Stomach (tissue), 8 donors: ENCODE measurements at regions not wholly inside any gene's neighbourhood (a gene's known extent, or its start where the extent isn't known, plus 50 kb on each side); places are given as distances from the start of the nearest gene placed in this dataset.

Experiments used
- DNase-seq, 2 donors: peaks; one replicate each; pipeline versions ENCODE4 v3.0.0 to v3.0.0-alpha.2; 2013 to 2019
- H3K27ac ChIP-seq, 5 donors: fragments of 200-600 bp in 4 of 5; sonication (generic) in 4 of 5; one replicate each; pipeline ENCODE4 v1.5.1; 2013 to 2019; ENCODE audit warnings: mild to moderate bottlenecking in 1 of 5, moderate library complexity in 1 of 5
- H3K27me3 ChIP-seq, 3 donors: fragments of 200-600 bp; sonication (generic); one replicate each; pipeline ENCODE4 v1.5.1; 2017 to 2019; ENCODE audit warnings: mixed run types in 1 of 3
- H3K36me3 ChIP-seq, 4 donors: fragments of 200-600 bp; sonication (generic); 1 replicate in 3 of 4; 2 replicates in 1 of 4; pipeline ENCODE4 v1.5.1; 2016 to 2019
- H3K4me1 ChIP-seq, 4 donors: fragments of 200-600 bp; sonication (generic); one replicate each; pipeline ENCODE4 v1.5.1; 2016 to 2019
- H3K4me3 ChIP-seq, 4 donors: fragments of 200-600 bp; sonication (generic) in 3 of 4; one replicate each; pipeline ENCODE4 v1.5.1; 2016 to 2019; ENCODE audit warnings: mild to moderate bottlenecking in 1 of 4
- H3K9me3 ChIP-seq, 4 donors: fragments of 200-600 bp; sonication (generic); one replicate each; pipeline ENCODE4 v1.5.1; 2016 to 2019
- EP300 ChIP-seq: sonication (generic); formaldehyde crosslinking; IDR thresholded peaks from one replicate; pipeline ENCODE4 v1.6.1; 2017; ENCODE audit warnings: antibody characterized with exemption
- POLR2A ChIP-seq, 4 donors: fragments of 450-650 bp; IDR thresholded peaks; one replicate each; pipeline ENCODE4 v1.6.1; 2016; ENCODE audit warnings: antibody characterized with exemption in 4 of 4, control low read depth in 2 of 4, mild to moderate bottlenecking in 1 of 4, moderate library complexity in 1 of 4
- POLR2AphosphoS5 ChIP-seq, 3 donors: sonication (generic); formaldehyde crosslinking; IDR thresholded peaks; one replicate each; pipeline ENCODE4 v1.6.1; 2016; ENCODE audit warnings: antibody characterized with exemption in 3 of 3
- WGBS, 5 donors: extraction: QIAGEN DNeasy Blood & Tissue Kit in 3 of 5; methylation state at CpG; one replicate each; pipeline versions ENCODE4 v1.1.5 to v1.1.7; 2013 to 2018; 5-methylcytosine and 5-hydroxymethylcytosine counted together
- intact Hi-C: fragments of 100-400 bp; cut with DNase I; formaldehyde crosslinking; loops from one replicate; pipeline ENCODE4 v1.15.1; 2023; ENCODE audit warnings: low total_unique reads
- TF ChIP-seq, protein P1 (sequence below), 7 experiments: fragments of 450-650 bp in 4 of 7; fragments of 200-600 bp in 3 of 7; sonication (generic) in 3 of 7; IDR thresholded peaks; one replicate each; pipeline ENCODE4 v1.5.1; 2016 to 2019; ENCODE audit warnings: antibody characterized with exemption in 7 of 7, control low read depth in 2 of 7, mild to moderate bottlenecking in 1 of 7
- donor health status: healthy with polysubstance abuse.
- donor health status: Bipolar disorder and iron deficiency.
- donor health status: healthy.

DNA sequence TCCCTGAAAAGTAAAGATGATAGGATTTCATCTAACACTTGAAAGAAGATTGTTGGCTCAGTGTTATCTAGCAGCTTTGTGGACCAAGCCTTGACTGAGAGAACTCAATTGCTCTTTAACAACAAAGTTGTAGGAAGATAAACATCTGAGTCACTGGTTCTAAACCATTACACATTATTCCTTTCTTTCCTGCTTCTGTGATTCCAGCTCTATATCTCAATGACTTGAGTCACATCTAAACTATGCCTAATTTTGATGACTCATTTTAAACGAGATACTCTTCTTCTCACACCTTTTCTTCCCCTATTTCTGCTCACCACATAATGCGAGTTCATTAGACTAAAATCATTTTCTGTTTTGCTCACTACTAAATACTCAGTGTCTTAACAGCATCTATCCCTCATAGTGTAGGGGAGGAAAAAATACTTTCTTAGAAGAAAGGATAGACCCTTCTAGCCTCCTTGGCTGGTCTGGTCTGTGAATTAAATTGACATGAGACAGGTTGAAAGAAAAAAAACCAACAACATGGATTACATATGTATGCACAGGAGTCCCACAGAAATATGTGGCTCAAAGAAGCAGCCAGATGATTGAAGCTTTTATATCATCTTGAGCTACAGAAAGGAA is 201.4 kb downstream of the C12orf50 start:
- Histone ChIP-seq H3K36me3 (no peaks in the 10 kb centered on the region), H3K9me3 (no peaks in the 10 kb centered on the region), H3K4me1 (no peaks in the 10 kb centered on the region), H3K27ac (no peak overlapping the region), H3K4me3 (no peak overlapping the region), H3K27me3 (no peaks in the 10 kb centered on the region)
- no peak for DNase-seq
- TF ChIP-seq POLR2AphosphoS5 (IDR thresholded peaks at IDR 0.05) (no peak), POLR2A (IDR thresholded peaks at IDR 0.05) (no peak), EP300 (no peak)
- TF ChIP-seq, protein P1, sequence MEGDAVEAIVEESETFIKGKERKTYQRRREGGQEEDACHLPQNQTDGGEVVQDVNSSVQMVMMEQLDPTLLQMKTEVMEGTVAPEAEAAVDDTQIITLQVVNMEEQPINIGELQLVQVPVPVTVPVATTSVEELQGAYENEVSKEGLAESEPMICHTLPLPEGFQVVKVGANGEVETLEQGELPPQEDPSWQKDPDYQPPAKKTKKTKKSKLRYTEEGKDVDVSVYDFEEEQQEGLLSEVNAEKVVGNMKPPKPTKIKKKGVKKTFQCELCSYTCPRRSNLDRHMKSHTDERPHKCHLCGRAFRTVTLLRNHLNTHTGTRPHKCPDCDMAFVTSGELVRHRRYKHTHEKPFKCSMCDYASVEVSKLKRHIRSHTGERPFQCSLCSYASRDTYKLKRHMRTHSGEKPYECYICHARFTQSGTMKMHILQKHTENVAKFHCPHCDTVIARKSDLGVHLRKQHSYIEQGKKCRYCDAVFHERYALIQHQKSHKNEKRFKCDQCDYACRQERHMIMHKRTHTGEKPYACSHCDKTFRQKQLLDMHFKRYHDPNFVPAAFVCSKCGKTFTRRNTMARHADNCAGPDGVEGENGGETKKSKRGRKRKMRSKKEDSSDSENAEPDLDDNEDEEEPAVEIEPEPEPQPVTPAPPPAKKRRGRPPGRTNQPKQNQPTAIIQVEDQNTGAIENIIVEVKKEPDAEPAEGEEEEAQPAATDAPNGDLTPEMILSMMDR (IDR thresholded peaks at IDR 0.05) = no peak
- intact Hi-C loops = no loop called here
- 23 to 40% (median 33%) methylated on average over 2 of the region's 2 CpGs for WGBS, 5 donors

DNA sequence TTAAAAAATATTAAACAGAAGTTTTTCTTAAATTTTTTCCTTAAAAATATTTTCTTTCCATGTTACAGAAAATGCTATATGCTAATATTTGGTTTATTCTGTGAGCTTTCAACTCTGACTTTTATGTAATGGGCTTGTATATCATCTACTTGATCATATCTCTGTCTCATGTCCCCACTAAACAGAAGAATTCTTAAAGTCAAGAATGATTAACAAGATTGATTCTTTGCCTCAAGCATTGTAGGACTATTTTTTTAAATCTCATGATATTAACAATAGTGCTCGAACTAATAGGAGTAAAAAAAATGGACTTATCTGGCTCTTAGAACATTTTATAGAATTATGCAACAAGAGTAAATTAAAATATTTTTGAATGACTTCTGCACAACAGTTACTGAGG is 206.3 kb downstream of the C12orf50 start:
- no peaks in the 10 kb centered on the region for H3K36me3 ChIP-seq
- WGBS, 5 donors = 60 to 70% (median 67%) methylated on average over 1 of the region's 1 CpG
- no peak overlapping the region for H3K27ac ChIP-seq
- intact Hi-C loops = no loop called here
- no peaks in the 10 kb centered on the region for H3K9me3 ChIP-seq
- no peaks in the 10 kb centered on the region for H3K27me3 ChIP-seq
- H3K4me3 ChIP-seq = no peak overlapping the region
- H3K4me1 ChIP-seq = no peaks in the 10 kb centered on the region
- TF ChIP-seq POLR2AphosphoS5 (IDR thresholded peaks at IDR 0.05) = no peak
- no peak for TF ChIP-seq EP300
- TF ChIP-seq POLR2A (IDR thresholded peaks at IDR 0.05) = no peak
- TF ChIP-seq, protein P1 (IDR thresholded peaks at IDR 0.05) = no peak
- DNase-seq = no peak

DNA sequence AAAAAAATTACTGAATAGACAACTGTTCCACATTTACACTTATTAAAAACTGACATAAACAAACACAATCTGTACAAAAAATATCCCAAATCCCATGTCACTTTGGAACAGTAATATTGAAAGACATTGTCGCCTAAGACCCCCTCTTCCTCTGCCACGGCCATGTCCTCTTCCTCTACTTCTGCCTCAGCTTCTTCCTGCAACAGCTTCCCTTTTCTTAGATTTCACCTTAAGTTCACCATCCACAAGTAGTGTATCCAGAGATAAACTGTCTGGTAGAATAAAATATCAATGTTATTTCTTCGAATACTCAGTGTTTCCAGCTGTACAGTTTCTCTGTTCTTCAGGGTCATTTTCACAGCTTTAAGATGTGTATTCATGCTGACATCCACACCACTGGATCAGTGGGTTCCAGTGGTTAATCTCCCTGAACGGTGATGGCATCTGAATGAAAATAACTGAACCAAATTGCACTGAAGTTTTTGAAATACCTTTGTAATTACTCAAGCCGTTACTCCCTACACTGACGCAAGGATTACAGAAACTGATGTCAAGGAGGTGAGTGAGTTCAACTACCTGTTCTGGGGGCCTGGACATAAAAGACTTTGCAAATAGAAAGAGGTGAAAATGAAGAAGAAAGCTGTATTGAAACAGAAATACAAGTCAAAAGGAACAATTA is 208.5 kb downstream of the C12orf50 start:
- Histone ChIP-seq H3K27ac (no peak overlapping the region), H3K36me3 (no peaks in the 10 kb centered on the region), H3K4me1 (no peaks in the 10 kb centered on the region), H3K27me3 (no peaks in the 10 kb centered on the region), H3K4me3 (no peak overlapping the region), H3K9me3 (no peaks in the 10 kb centered on the region)
- no peak for DNase-seq
- WGBS, 5 donors = 57 to 67% (median 64%) methylated on average over 6 of the region's 6 CpGs
- TF ChIP-seq POLR2AphosphoS5 (IDR thresholded peaks at IDR 0.05) (no peak), POLR2A (IDR thresholded peaks at IDR 0.05) (no peak), EP300 (no peak)
- TF ChIP-seq, protein P1 (IDR thresholded peaks at IDR 0.05) = no peak
- intact Hi-C loops = no loop called here

DNA sequence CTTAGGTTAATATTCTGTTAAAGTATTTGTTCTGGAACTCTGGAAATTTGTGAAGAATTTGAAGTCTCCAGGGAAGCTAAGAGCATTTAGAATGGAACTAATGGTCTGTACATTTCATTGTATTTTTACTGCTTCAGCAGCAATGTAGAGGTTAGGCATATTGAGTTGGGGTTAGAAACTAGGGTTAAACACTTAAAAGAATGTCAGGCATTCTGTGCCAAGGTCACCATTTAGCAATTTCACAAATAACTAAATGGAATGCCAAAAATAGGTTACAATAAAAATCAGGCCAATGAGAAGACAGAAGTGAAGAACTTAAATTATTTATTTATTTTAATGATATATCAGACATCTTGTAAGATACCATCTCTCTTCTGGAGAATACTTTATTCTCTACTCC is 210.8 kb downstream of the C12orf50 start:
- no peak for DNase-seq
- Histone ChIP-seq H3K9me3 (no peaks in the 10 kb centered on the region), H3K27ac (no peak overlapping the region), H3K27me3 (no peaks in the 10 kb centered on the region), H3K4me3 (no peak overlapping the region), H3K4me1 (no peaks in the 10 kb centered on the region), H3K36me3 (no peaks in the 10 kb centered on the region)
- TF ChIP-seq POLR2A (IDR thresholded peaks at IDR 0.05) (no peak), EP300 (no peak), POLR2AphosphoS5 (IDR thresholded peaks at IDR 0.05) (no peak)
- TF ChIP-seq, protein P1 (IDR thresholded peaks at IDR 0.05) = no peak
- intact Hi-C loops = no loop called here
